Endothelial cell (in vitro differentiated cells): ENCODE measurements at regions not wholly inside any gene's neighbourhood (a gene's known extent, or its start where the extent isn't known, plus 50 kb on each side); places are given as distances from the start of the nearest gene placed in this dataset.

Experiments
- DNase-seq: peaks from one replicate; pipeline ENCODE4 v3.0.0; 2021; ENCODE audit warnings: low spot score
- H3K27ac Mint-ChIP-seq: one replicate; pipeline ENCODE4 v1.8.0; 2021; ENCODE audit warnings: mixed read lengths, inconsistent platforms; ENCODE audit not compliant: unreplicated experiment
- H3K27me3 Mint-ChIP-seq: one replicate; pipeline ENCODE4 v1.8.0; 2021; ENCODE audit warnings: mild to moderate bottlenecking, moderate library complexity, mixed read lengths, inconsistent platforms; ENCODE audit not compliant: unreplicated experiment
- H3K36me3 Mint-ChIP-seq: one replicate; pipeline ENCODE4 v1.8.0; 2021; ENCODE audit warnings: mild to moderate bottlenecking, low read depth, mixed read lengths, inconsistent platforms; ENCODE audit not compliant: unreplicated experiment
- H3K4me1 Mint-ChIP-seq: one replicate; pipeline ENCODE4 v1.8.0; 2021; ENCODE audit warnings: mild to moderate bottlenecking, mixed read lengths, inconsistent platforms; ENCODE audit not compliant: unreplicated experiment
- H3K4me3 Mint-ChIP-seq: one replicate; pipeline ENCODE4 v1.8.0; 2021; ENCODE audit warnings: mild to moderate bottlenecking, mixed read lengths, inconsistent platforms; ENCODE audit not compliant: unreplicated experiment
- H3K9me3 Mint-ChIP-seq: one replicate; pipeline ENCODE4 v1.8.0; 2021; ENCODE audit warnings: mixed read lengths, inconsistent platforms; ENCODE audit not compliant: unreplicated experiment
- TF ChIP-seq, protein P1 (sequence below): fragments of 200-600 bp; sonication (generic); IDR thresholded peaks from one replicate; pipeline ENCODE4 v1.5.0; 2021; ENCODE audit warnings: antibody characterized with exemption; ENCODE audit not compliant: unreplicated experiment

DNA sequence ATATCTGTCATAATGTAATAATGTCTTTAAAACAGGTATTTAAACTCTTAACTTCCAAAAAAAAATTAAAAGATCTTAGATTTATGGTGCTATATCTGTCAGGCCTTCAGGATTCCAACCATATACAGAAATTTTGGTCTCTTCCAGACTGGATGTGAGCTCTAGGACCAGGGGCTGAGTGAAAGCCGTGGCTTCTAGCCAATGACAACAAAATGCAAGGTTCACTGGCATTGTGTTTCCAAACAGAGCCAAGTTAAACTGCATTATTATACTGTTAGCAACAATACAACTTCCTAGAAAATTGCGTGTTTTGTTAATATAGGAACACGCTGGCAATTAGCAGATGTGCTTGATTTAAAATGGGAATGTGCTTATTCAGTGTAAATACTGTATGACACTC is 809.8 kb upstream of the SOX11 start:
- no peak overlapping the region for H3K27ac Mint-ChIP-seq
- TF ChIP-seq, protein P1, sequence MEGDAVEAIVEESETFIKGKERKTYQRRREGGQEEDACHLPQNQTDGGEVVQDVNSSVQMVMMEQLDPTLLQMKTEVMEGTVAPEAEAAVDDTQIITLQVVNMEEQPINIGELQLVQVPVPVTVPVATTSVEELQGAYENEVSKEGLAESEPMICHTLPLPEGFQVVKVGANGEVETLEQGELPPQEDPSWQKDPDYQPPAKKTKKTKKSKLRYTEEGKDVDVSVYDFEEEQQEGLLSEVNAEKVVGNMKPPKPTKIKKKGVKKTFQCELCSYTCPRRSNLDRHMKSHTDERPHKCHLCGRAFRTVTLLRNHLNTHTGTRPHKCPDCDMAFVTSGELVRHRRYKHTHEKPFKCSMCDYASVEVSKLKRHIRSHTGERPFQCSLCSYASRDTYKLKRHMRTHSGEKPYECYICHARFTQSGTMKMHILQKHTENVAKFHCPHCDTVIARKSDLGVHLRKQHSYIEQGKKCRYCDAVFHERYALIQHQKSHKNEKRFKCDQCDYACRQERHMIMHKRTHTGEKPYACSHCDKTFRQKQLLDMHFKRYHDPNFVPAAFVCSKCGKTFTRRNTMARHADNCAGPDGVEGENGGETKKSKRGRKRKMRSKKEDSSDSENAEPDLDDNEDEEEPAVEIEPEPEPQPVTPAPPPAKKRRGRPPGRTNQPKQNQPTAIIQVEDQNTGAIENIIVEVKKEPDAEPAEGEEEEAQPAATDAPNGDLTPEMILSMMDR = no peak
- H3K4me1 Mint-ChIP-seq = no peaks in the 10 kb centered on the region
- no peaks in the 10 kb centered on the region for H3K27me3 Mint-ChIP-seq
- H3K9me3 Mint-ChIP-seq = peaks cover 5% of the 10 kb centered on the region
- H3K36me3 Mint-ChIP-seq = no peaks in the 10 kb centered on the region
- H3K4me3 Mint-ChIP-seq = no peak overlapping the region
- DNase-seq = no peak

DNA sequence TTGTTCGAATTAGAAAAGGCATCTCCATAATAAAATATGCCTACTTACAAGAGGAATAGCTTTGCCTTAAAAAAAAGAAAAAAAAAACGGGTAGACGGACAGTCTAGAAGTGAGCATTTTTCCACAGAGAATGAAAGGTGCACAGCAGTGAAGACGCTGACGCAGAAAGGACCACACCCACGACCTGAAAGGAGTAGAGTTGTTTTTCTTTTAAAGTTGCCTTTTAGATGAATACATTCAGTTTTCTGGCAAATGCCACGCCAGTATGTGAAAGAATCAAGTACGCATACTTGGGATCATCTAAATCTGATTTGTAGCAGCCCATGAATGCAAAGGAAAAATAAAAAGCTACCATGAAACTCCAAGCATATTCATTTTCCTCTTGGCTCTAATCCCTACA is 809.2 kb upstream of the SOX11 start:
- H3K27ac Mint-ChIP-seq = no peak overlapping the region
- H3K4me1 Mint-ChIP-seq = no peaks in the 10 kb centered on the region
- H3K9me3 Mint-ChIP-seq = peaks cover 5% of the 10 kb centered on the region
- H3K4me3 Mint-ChIP-seq = no peak overlapping the region
- no peaks in the 10 kb centered on the region for H3K36me3 Mint-ChIP-seq
- H3K27me3 Mint-ChIP-seq = no peaks in the 10 kb centered on the region
- TF ChIP-seq, protein P1 = no peak
- DNase-seq = no peak

DNA sequence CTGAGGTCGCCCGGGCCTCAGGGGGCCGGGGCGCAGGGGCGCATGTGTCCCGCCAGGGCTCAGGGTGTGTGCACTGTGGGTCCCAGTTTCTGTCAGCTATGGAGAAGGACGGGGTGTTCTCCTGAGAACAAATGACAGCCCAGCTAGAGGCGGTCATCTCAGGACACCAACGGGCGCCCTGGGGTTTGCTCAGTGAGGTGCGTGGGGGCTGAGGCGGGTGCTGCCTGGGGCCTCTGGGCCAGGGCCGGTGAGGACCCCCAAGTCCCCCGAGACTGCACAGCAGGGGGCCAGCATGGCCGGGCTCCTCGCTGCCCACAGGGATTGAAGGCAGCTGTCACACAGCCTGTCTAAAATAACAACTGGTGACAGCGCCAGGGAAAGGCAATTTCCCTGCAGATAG is 808.8 kb upstream of the SOX11 start:
- Mint-ChIP-seq H3K9me3 (peaks cover 5% of the 10 kb centered on the region), H3K36me3 (no peaks in the 10 kb centered on the region), H3K27me3 (no peaks in the 10 kb centered on the region), H3K4me1 (no peaks in the 10 kb centered on the region), H3K4me3 (no peak overlapping the region), H3K27ac (no peak overlapping the region)
- no peak for DNase-seq
- TF ChIP-seq, protein P1 = no peak

DNA sequence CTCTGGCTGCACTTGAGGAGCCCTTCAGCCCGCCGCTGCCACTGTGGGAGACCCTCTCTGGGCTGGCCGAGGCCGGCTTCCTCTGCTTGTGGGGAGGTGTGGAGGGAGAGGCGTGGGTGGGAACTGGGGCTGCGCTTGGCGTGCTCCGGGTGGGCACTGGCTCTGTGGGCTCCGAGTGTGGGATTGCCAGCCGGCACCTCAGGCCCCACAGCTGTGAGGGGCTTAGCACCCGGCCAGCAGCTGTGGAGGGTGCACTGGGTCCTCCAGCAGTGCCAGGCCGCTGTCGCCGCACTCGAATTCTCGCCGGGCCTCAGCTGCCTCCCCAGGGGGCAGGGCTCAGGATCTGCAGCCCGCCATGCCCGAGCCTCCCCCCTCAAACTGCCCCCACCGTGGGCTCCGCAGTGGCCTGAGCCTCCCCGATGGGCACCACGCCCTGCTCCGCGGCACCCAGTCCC is 808.0 kb upstream of the SOX11 start:
- H3K27ac Mint-ChIP-seq = no peak overlapping the region
- H3K36me3 Mint-ChIP-seq = no peaks in the 10 kb centered on the region
- no peak for DNase-seq
- no peaks in the 10 kb centered on the region for H3K4me1 Mint-ChIP-seq
- no peaks in the 10 kb centered on the region for H3K27me3 Mint-ChIP-seq
- H3K4me3 Mint-ChIP-seq = no peak overlapping the region
- H3K9me3 Mint-ChIP-seq = peaks cover 5% of the 10 kb centered on the region
- TF ChIP-seq, protein P1 = no peak

DNA sequence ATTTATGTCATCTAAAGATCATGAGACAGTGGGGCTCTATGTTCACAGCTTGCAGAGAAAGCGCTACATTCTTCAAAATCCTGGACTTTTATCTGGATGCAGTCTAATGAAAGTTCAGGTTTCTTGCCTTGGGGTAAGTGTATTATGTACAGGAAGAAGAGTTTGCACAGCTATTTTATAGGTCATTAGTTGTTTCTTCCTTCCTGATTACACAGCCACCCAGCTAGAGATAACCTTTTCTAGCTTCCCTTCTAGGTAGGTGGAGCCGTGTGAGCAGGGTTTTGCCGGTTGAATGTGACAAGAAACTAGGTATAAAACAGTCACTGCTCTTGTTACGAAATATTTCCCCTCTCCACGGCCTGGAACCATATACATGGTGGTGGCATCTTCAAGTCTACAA is 800.8 kb upstream of the SOX11 start:
- TF ChIP-seq, protein P1 = no peak
- DNase-seq = no peak
- Mint-ChIP-seq H3K9me3 (no peaks in the 10 kb centered on the region), H3K27ac (no peak overlapping the region), H3K27me3 (peaks cover 2% of the 10 kb centered on the region), H3K36me3 (no peaks in the 10 kb centered on the region), H3K4me1 (peaks cover 8% of the 10 kb centered on the region), H3K4me3 (no peak overlapping the region)
